ENCODE measurements at regions not wholly inside any gene's neighbourhood (a gene's known extent, or its start where the extent isn't known, plus 50 kb on each side); places are given as distances from the start of the nearest gene placed in this dataset.

DNA sequence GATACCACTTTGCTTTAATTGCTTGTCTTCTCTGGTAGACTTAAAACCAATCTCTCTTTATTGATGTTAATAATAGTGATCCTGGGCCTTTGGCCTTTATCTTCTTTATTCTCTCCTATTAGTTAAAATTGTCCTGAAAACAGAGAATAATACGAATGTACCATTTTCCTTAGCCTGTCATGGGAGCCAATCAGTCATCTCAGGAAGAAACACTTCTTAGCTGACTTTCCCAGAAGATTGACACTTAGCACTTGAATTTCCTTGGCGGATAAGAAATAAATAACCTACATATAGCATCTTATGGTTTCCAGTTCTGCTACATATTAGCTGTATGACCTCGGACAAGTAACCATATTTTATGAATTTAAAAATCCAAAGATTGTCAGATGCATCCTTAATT, 338.4 kb upstream of the SLC14A2 start:
- TF ChIP-seq, protein P1, sequence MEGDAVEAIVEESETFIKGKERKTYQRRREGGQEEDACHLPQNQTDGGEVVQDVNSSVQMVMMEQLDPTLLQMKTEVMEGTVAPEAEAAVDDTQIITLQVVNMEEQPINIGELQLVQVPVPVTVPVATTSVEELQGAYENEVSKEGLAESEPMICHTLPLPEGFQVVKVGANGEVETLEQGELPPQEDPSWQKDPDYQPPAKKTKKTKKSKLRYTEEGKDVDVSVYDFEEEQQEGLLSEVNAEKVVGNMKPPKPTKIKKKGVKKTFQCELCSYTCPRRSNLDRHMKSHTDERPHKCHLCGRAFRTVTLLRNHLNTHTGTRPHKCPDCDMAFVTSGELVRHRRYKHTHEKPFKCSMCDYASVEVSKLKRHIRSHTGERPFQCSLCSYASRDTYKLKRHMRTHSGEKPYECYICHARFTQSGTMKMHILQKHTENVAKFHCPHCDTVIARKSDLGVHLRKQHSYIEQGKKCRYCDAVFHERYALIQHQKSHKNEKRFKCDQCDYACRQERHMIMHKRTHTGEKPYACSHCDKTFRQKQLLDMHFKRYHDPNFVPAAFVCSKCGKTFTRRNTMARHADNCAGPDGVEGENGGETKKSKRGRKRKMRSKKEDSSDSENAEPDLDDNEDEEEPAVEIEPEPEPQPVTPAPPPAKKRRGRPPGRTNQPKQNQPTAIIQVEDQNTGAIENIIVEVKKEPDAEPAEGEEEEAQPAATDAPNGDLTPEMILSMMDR (IDR thresholded peaks at IDR 0.05): no peak
- Histone ChIP-seq H3K4me3 (replicated peaks in 1 of 3; ENCODE audit: low read depth in 2 of 3, low read length in 3 of 3) (no peak overlapping the region), H3K4me1 (ENCODE audit: control insufficient read depth in 1 of 2, insufficient read depth in 2 of 2, low read length in 2 of 2) (no peaks in the 10 kb centered on the region), H3K79me2 (ENCODE audit: insufficient read depth, low read length) (no peaks in the 10 kb centered on the region), H3K9ac (ENCODE audit: insufficient read depth, low read length, poor library complexity, severe bottlenecking) (no peak overlapping the region), H4K20me1 (ENCODE audit: insufficient read depth, low read length) (no peaks in the 10 kb centered on the region), H2AFZ (ENCODE audit: insufficient read depth, low read depth, low read length, poor library complexity, severe bottlenecking) (no peak overlapping the region), H3K36me3 (replicated peaks in 1 of 2; ENCODE audit: control insufficient read depth in 1 of 2, insufficient read depth in 2 of 2, low read length in 2 of 2) (no peaks in the 10 kb centered on the region), H3K4me2 (replicated peaks; ENCODE audit: extremely low read depth, low read length, poor library complexity, severe bottlenecking) (no peak overlapping the region), H3K9me3 (replicated peaks in 1 of 2; ENCODE audit: control insufficient read depth in 1 of 2, insufficient read depth in 1 of 2, low read length in 2 of 2) (peaks cover 0 to 5% of the 10 kb centered on the region in 2 donors), H3K27me3 (ENCODE audit: control insufficient read depth in 2 of 2, insufficient read depth in 2 of 2, low read length in 2 of 2) (no peaks in the 10 kb centered on the region), H3K27ac (ENCODE audit: low read depth in 1 of 2, low read length in 2 of 2) (no peak overlapping the region)
- Mint-ChIP-seq H3K27ac (no peak overlapping the region), H3K9me3 (peaks cover 0 to 12% (median 6%) of the 10 kb centered on the region in 7 donors), H3K4me1 (no peaks in the 10 kb centered on the region), H3K27me3 (ENCODE audit: low read depth in 3 of 3) (peaks cover 0 to 5% (median 4%) of the 10 kb centered on the region in 3 donors), H3K36me3 (no peaks in the 10 kb centered on the region), H3K4me3 (no peak overlapping the region)
- intact Hi-C loops (cut with micrococcal nuclease): no loop called here
- WGBS (ENCODE audit: insufficient coverage): 100% methylated on average over 1 of the region's 3 CpGs
- no peak for DNase-seq

DNA sequence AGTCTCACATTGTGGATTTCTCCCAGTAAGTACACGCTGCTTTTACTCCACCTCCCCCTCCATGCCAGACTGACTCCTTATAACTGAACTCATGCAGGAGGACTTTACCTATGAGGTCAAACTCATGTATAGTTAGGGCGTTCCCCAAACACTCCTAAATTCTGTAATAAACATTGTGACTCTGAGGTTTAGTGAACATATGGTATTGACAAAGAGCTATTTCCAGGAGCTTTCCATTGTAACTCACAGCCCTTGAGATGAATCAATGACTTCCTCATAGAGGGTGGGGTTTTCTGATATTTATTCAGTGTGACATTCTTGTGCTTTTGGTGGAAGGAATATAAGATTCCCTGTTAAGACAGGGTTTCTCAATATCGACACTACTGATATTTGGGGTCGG, 337.4 kb upstream of the SLC14A2 start:
- Histone ChIP-seq H2AFZ (ENCODE audit: insufficient read depth, low read depth, low read length, poor library complexity, severe bottlenecking) (no peak overlapping the region), H3K4me2 (replicated peaks; ENCODE audit: extremely low read depth, low read length, poor library complexity, severe bottlenecking) (no peak overlapping the region), H3K36me3 (replicated peaks in 1 of 2; ENCODE audit: control insufficient read depth in 1 of 2, insufficient read depth in 2 of 2, low read length in 2 of 2) (no peaks in the 10 kb centered on the region), H3K9ac (ENCODE audit: insufficient read depth, low read length, poor library complexity, severe bottlenecking) (no peak overlapping the region), H3K79me2 (ENCODE audit: insufficient read depth, low read length) (no peaks in the 10 kb centered on the region), H3K27ac (ENCODE audit: low read depth in 1 of 2, low read length in 2 of 2) (no peak overlapping the region), H3K4me1 (ENCODE audit: control insufficient read depth in 1 of 2, insufficient read depth in 2 of 2, low read length in 2 of 2) (no peaks in the 10 kb centered on the region), H4K20me1 (ENCODE audit: insufficient read depth, low read length) (no peaks in the 10 kb centered on the region), H3K9me3 (replicated peaks in 1 of 2; ENCODE audit: control insufficient read depth in 1 of 2, insufficient read depth in 1 of 2, low read length in 2 of 2) (peaks cover 0 to 5% of the 10 kb centered on the region in 2 donors), H3K4me3 (replicated peaks in 1 of 3; ENCODE audit: low read depth in 2 of 3, low read length in 3 of 3) (no peak overlapping the region), H3K27me3 (ENCODE audit: control insufficient read depth in 2 of 2, insufficient read depth in 2 of 2, low read length in 2 of 2) (no peaks in the 10 kb centered on the region)
- Mint-ChIP-seq H3K4me3 (no peak overlapping the region), H3K9me3 (peaks cover 0 to 12% (median 6%) of the 10 kb centered on the region in 7 donors), H3K27ac (no peak overlapping the region), H3K27me3 (ENCODE audit: low read depth in 3 of 3) (peaks cover 0 to 5% (median 4%) of the 10 kb centered on the region in 3 donors), H3K36me3 (no peaks in the 10 kb centered on the region), H3K4me1 (no peaks in the 10 kb centered on the region)
- WGBS (ENCODE audit: insufficient coverage): 100% methylated on average over 3 of the region's 4 CpGs
- no peak for DNase-seq
- intact Hi-C loops (cut with micrococcal nuclease): no loop called here
- TF ChIP-seq, protein P1 (IDR thresholded peaks at IDR 0.05): no peak
